ENCODE measurements at regions not wholly inside any gene's neighbourhood (a gene's known extent, or its start where the extent isn't known, plus 50 kb on each side); places are given as distances from the start of the nearest gene placed in this dataset.
"Not testable (repeated sequence)": the region's sequence is repeated elsewhere in the genome, so short reads cannot be mapped to it uniquely, and the experiment has no call there.

- Histone ChIP-seq H3K36me3 (ENCODE audit: control insufficient read depth, insufficient read depth, low read length) (no peaks in the 10 kb centered on the region), H3K9me3 (ENCODE audit: control insufficient read depth in 2 of 2, low read length in 2 of 2) (no peaks in the 10 kb centered on the region), H3K4me3 (ENCODE audit: low read depth, low read length) (no peak overlapping the region), H3K4me1 (ENCODE audit: control insufficient read depth, insufficient read depth, low read length, poor library complexity, severe bottlenecking) (no peaks in the 10 kb centered on the region), H3K27ac (ENCODE audit: insufficient read depth, low read length, poor library complexity, severe bottlenecking) (no peak overlapping the region), H3K27me3 (ENCODE audit: control insufficient read depth, insufficient read depth, low read length) (peaks cover 2% of the 10 kb centered on the region)
- Mint-ChIP-seq H3K4me3 (no peak overlapping the region), H3K36me3 (no peaks in the 10 kb centered on the region), H3K9me3 (peaks cover 0 to 5% (median 0%) of the 10 kb centered on the region in 7 donors), H3K27me3 (peaks cover 6% of the 10 kb centered on the region), H3K27ac (no peak overlapping the region), H3K4me1 (no peaks in the 10 kb centered on the region)
- DNase-seq, result no peak
- no peak for ATAC-seq (ENCODE audit: low read depth in 2 of 2)
These were observed 100.8 kb upstream of the RANBP3L start for GRCh38 chr5:36402512-36402906.

DNA sequence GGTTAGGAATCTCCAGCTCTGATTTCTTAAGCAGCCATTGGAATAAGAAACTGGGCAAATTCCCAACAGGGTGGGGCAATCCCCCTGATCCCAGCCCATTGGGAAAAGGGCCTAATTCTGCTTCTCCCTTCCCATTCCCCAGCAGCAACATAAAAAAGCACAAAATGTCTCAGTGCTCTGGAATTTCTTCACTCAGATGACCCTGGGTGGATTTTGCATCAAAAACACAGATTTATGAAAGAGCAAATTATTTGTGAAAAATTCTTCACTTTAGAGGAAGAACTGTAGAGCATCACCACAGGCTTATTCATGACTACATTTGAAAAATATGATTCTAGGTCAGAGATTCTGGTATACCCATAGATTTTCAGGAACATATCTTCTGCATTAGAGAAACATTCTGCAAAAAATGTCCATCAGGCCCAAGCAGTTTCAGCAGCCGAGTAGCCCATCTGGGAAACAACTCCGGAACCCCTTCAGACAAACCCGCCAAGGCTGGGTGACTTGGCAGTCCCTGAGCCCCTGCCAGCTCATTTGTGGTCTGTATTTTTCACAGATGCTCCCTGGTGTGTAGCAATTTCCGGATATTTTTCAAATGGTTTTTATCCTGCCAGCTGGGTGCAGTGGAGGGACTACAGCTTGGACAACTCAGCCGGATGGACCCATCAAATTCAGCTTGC lies 102.1 kb upstream of the RANBP3L start:
- H3K27ac ChIP-seq (ENCODE audit: insufficient read depth, low read length, poor library complexity, severe bottlenecking), result no peak overlapping the region
- no peaks in the 10 kb centered on the region for H3K4me1 ChIP-seq (ENCODE audit: control insufficient read depth, insufficient read depth, low read length, poor library complexity, severe bottlenecking)
- H3K36me3 ChIP-seq (ENCODE audit: control insufficient read depth, insufficient read depth, low read length), result no peaks in the 10 kb centered on the region

DNA sequence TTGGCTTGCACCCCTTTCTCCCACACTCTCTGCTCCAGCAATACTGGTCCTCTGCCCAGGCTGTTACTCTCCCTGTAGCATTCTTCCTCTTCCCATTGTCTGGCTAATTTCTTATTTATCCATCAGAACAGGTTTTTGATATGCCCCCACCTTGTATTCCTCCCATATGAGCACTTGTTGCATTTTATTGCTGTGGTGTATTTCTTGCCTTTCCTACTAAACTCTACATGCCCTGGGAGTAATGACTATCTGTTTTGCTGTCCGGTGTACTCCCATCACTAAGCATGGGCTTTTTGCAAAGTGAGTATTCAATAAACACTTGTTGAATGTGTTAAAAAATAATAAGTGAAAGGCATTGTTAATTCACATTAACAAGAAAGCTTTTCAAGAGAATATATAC lies 104.3 kb upstream of the RANBP3L start:
- ATAC-seq (ENCODE audit: low read depth in 2 of 2), result no peak
- Histone ChIP-seq H3K27ac (ENCODE audit: insufficient read depth, low read length, poor library complexity, severe bottlenecking) (no peak overlapping the region), H3K4me1 (ENCODE audit: control insufficient read depth, insufficient read depth, low read length, poor library complexity, severe bottlenecking) (no peaks in the 10 kb centered on the region), H3K36me3 (ENCODE audit: control insufficient read depth, insufficient read depth, low read length) (no peaks in the 10 kb centered on the region), H3K9me3 (ENCODE audit: control insufficient read depth in 2 of 2, low read length in 2 of 2) (no peaks in the 10 kb centered on the region), H3K27me3 (ENCODE audit: control insufficient read depth, insufficient read depth, low read length) (no peaks in the 10 kb centered on the region), H3K4me3 (ENCODE audit: low read depth, low read length) (no peak overlapping the region)
- Mint-ChIP-seq H3K27ac (no peak overlapping the region), H3K36me3 (no peaks in the 10 kb centered on the region), H3K4me3 (no peak overlapping the region), H3K9me3 (peaks cover 0 to 7% (median 3%) of the 10 kb centered on the region in 7 donors), H3K4me1 (no peaks in the 10 kb centered on the region), H3K27me3 (peaks cover 7% of the 10 kb centered on the region)
- DNase-seq, result no peak

More for the DNA sequence above, 102.1 kb upstream of the RANBP3L start:
- peaks cover 2% of the 10 kb centered on the region for H3K27me3 ChIP-seq (ENCODE audit: control insufficient read depth, insufficient read depth, low read length)
- no peaks in the 10 kb centered on the region for H3K9me3 ChIP-seq (ENCODE audit: control insufficient read depth in 2 of 2, low read length in 2 of 2)
- Mint-ChIP-seq H3K4me1 (no peaks in the 10 kb centered on the region), H3K36me3 (no peaks in the 10 kb centered on the region), H3K27ac (no peak overlapping the region), H3K27me3 (no peaks in the 10 kb centered on the region), H3K9me3 (peaks cover 0 to 5% (median 0%) of the 10 kb centered on the region in 7 donors), H3K4me3 (no peak overlapping the region)
- H3K4me3 ChIP-seq (ENCODE audit: low read depth, low read length), result no peak overlapping the region
- ATAC-seq (ENCODE audit: low read depth in 2 of 2), result no peak
- no peak for DNase-seq

GRCh38 chr5:36407396-36407795 lies 105.7 kb upstream of the RANBP3L start:
- DNase-seq, result no peak
- no peaks in the 10 kb centered on the region for H3K36me3 Mint-ChIP-seq

GRCh38 chr5:36409711-36410110 lies 108.0 kb upstream of the RANBP3L start:
- not testable (repeated sequence) for H3K4me1 Mint-ChIP-seq; H3K4me1 ChIP-seq (ENCODE audit: control insufficient read depth, insufficient read depth, low read length, poor library complexity, severe bottlenecking); H3K4me3 Mint-ChIP-seq; H3K9me3 ChIP-seq (ENCODE audit: control insufficient read depth in 2 of 2, low read length in 2 of 2); H3K36me3 Mint-ChIP-seq; H3K36me3 ChIP-seq (ENCODE audit: control insufficient read depth, insufficient read depth, low read length); H3K4me3 ChIP-seq (ENCODE audit: low read depth, low read length); DNase-seq; H3K27me3 Mint-ChIP-seq; H3K27ac ChIP-seq (ENCODE audit: insufficient read depth, low read length, poor library complexity, severe bottlenecking); ATAC-seq (ENCODE audit: low read depth in 2 of 2); H3K27ac Mint-ChIP-seq; H3K27me3 ChIP-seq (ENCODE audit: control insufficient read depth, insufficient read depth, low read length)
- H3K9me3 Mint-ChIP-seq, result peaks cover 0 to 11% (median 5%) of the 10 kb centered on the region in 7 donors

More at GRCh38 chr5:36407396-36407795, 105.7 kb upstream of the RANBP3L start:
- Mint-ChIP-seq H3K4me3 (no peak overlapping the region), H3K27ac (no peak overlapping the region), H3K9me3 (peaks cover 0 to 11% (median 3%) of the 10 kb centered on the region in 7 donors), H3K27me3 (peaks cover 7% of the 10 kb centered on the region), H3K4me1 (no peaks in the 10 kb centered on the region)
- H3K27me3 ChIP-seq (ENCODE audit: control insufficient read depth, insufficient read depth, low read length), result no peaks in the 10 kb centered on the region
- H3K27ac ChIP-seq (ENCODE audit: insufficient read depth, low read length, poor library complexity, severe bottlenecking), result no peak overlapping the region
- H3K9me3 ChIP-seq (ENCODE audit: control insufficient read depth in 2 of 2, low read length in 2 of 2), result no peaks in the 10 kb centered on the region
- no peak for ATAC-seq (ENCODE audit: low read depth in 2 of 2)
- H3K4me1 ChIP-seq (ENCODE audit: control insufficient read depth, insufficient read depth, low read length, poor library complexity, severe bottlenecking), result no peaks in the 10 kb centered on the region
- H3K4me3 ChIP-seq (ENCODE audit: low read depth, low read length), result no peak overlapping the region
- no peaks in the 10 kb centered on the region for H3K36me3 ChIP-seq (ENCODE audit: control insufficient read depth, insufficient read depth, low read length)

GRCh38 chr5:36410672-36411071 lies 109.0 kb upstream of the RANBP3L start:
- H3K9me3 Mint-ChIP-seq, result peaks cover 0 to 11% (median 5%) of the 10 kb centered on the region in 7 donors
- not testable (repeated sequence) for H3K4me1 Mint-ChIP-seq; H3K9me3 ChIP-seq (ENCODE audit: control insufficient read depth in 2 of 2, low read length in 2 of 2); H3K27me3 Mint-ChIP-seq; H3K27ac ChIP-seq (ENCODE audit: insufficient read depth, low read length, poor library complexity, severe bottlenecking); H3K36me3 ChIP-seq (ENCODE audit: control insufficient read depth, insufficient read depth, low read length); H3K4me1 ChIP-seq (ENCODE audit: control insufficient read depth, insufficient read depth, low read length, poor library complexity, severe bottlenecking); ATAC-seq (ENCODE audit: low read depth in 2 of 2); H3K4me3 ChIP-seq (ENCODE audit: low read depth, low read length); H3K36me3 Mint-ChIP-seq; H3K4me3 Mint-ChIP-seq; DNase-seq; H3K27me3 ChIP-seq (ENCODE audit: control insufficient read depth, insufficient read depth, low read length); H3K27ac Mint-ChIP-seq

GRCh38 chr5:36414869-36415282 lies 113.2 kb upstream of the RANBP3L start:
- no peaks in the 10 kb centered on the region for H3K36me3 ChIP-seq (ENCODE audit: control insufficient read depth, insufficient read depth, low read length)
- peaks cover 0 to 10% (median 1%) of the 10 kb centered on the region in 7 donors for H3K9me3 Mint-ChIP-seq
- ATAC-seq (ENCODE audit: low read depth in 2 of 2) (no peak), DNase-seq (peak in 1 of 3 donors; percentile 11)
- H3K4me1 Mint-ChIP-seq, result peaks cover 0 to 6% (median 2%) of the 10 kb centered on the region in 4 donors
- H3K9me3 ChIP-seq (ENCODE audit: control insufficient read depth in 2 of 2, low read length in 2 of 2), result no peaks in the 10 kb centered on the region
- no peak overlapping the region for H3K4me3 Mint-ChIP-seq
- H3K27me3 Mint-ChIP-seq, result peaks cover 4% of the 10 kb centered on the region
- no peaks in the 10 kb centered on the region for H3K27me3 ChIP-seq (ENCODE audit: control insufficient read depth, insufficient read depth, low read length)
- H3K27ac ChIP-seq (ENCODE audit: insufficient read depth, low read length, poor library complexity, severe bottlenecking), result no peak overlapping the region
- H3K36me3 Mint-ChIP-seq, result no peaks in the 10 kb centered on the region
- no peaks in the 10 kb centered on the region for H3K4me1 ChIP-seq (ENCODE audit: control insufficient read depth, insufficient read depth, low read length, poor library complexity, severe bottlenecking)
- H3K27ac Mint-ChIP-seq, result no peak overlapping the region
- H3K4me3 ChIP-seq (ENCODE audit: low read depth, low read length), result no peak overlapping the region

DNA sequence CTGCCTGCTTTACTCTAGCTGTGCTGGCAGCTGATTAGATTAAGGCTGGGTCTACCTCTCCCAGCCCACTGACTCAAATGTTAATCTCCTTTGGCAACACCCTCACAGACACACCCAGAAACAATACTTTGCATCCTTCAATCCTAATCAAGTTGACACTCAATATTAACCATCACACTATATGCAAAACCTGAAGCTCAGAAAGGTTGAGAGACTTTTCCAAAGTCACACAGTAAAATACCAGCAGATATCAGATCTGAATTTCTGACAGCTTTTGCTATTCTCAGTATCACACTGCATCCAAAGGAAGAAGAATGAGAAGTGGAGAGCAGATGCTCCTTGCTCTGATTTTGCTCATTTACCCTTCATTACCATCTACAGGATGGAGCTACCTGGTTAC lies 114.9 kb upstream of the RANBP3L start:
- peaks cover 0 to 6% (median 2%) of the 10 kb centered on the region in 4 donors for H3K4me1 Mint-ChIP-seq
- H3K27ac Mint-ChIP-seq, result no peak overlapping the region
- ATAC-seq (ENCODE audit: low read depth in 2 of 2), result no peak
- no peaks in the 10 kb centered on the region for H3K27me3 Mint-ChIP-seq
- H3K36me3 ChIP-seq (ENCODE audit: control insufficient read depth, insufficient read depth, low read length), result no peaks in the 10 kb centered on the region
- H3K4me3 ChIP-seq (ENCODE audit: low read depth, low read length), result no peak overlapping the region
- H3K27ac ChIP-seq (ENCODE audit: insufficient read depth, low read length, poor library complexity, severe bottlenecking), result no peak overlapping the region
- H3K4me3 Mint-ChIP-seq, result no peak overlapping the region
- H3K4me1 ChIP-seq (ENCODE audit: control insufficient read depth, insufficient read depth, low read length, poor library complexity, severe bottlenecking), result no peaks in the 10 kb centered on the region
- no peaks in the 10 kb centered on the region for H3K36me3 Mint-ChIP-seq
- H3K9me3 Mint-ChIP-seq, result peaks cover 0 to 2% (median 0%) of the 10 kb centered on the region in 7 donors
- no peak for DNase-seq
- H3K9me3 ChIP-seq (ENCODE audit: control insufficient read depth in 2 of 2, low read length in 2 of 2), result no peaks in the 10 kb centered on the region
- no peaks in the 10 kb centered on the region for H3K27me3 ChIP-seq (ENCODE audit: control insufficient read depth, insufficient read depth, low read length)

All from CD4-positive, CD25-positive, alpha-beta regulatory T cell (primary cell).